ENCODE measurements at regions not wholly inside any gene's neighbourhood (a gene's known extent, or its start where the extent isn't known, plus 50 kb on each side); places are given as distances from the start of the nearest gene placed in this dataset.

- no peak overlapping the region for H3K27ac ChIP-seq
- TF ChIP-seq ZFX (IDR thresholded peaks at IDR 0.05; ENCODE audit: borderline replicate concordance): no peak
- TF ChIP-seq CTCF (IDR thresholded peaks at IDR 0.05): no peak
Measured at GRCh38 chr22:47277531-47277930, 515.1 kb downstream of the TBC1D22A start.

- TF ChIP-seq ZFX (IDR thresholded peaks at IDR 0.05; ENCODE audit: borderline replicate concordance): no peak
- no peak for TF ChIP-seq CTCF (IDR thresholded peaks at IDR 0.05)
Measured at GRCh38 chr22:47276991-47277390, 514.5 kb downstream of the TBC1D22A start.

GRCh38 chr22:47276450-47276820 lies 514.0 kb downstream of the TBC1D22A start:
- H3K27ac ChIP-seq: no peak overlapping the region
- TF ChIP-seq CTCF (IDR thresholded peaks at IDR 0.05): no peak
- TF ChIP-seq ZFX (IDR thresholded peaks at IDR 0.05; ENCODE audit: borderline replicate concordance): no peak

More at GRCh38 chr22:47276991-47277390, 514.5 kb downstream of the TBC1D22A start:
- H3K27ac ChIP-seq: no peak overlapping the region

- no peak overlapping the region for H3K27ac ChIP-seq
- TF ChIP-seq CTCF (IDR thresholded peaks at IDR 0.05) (no peak), ZFX (IDR thresholded peaks at IDR 0.05; ENCODE audit: borderline replicate concordance) (no peak)
Measured at GRCh38 chr22:47275605-47276449, 513.4 kb downstream of the TBC1D22A start.

- TF ChIP-seq CTCF (IDR thresholded peaks at IDR 0.05) (no peak), ZFX (IDR thresholded peaks at IDR 0.05; ENCODE audit: borderline replicate concordance) (no peak)
- H3K27ac ChIP-seq: no peak overlapping the region
Measured at GRCh38 chr22:47274196-47274595, 511.7 kb downstream of the TBC1D22A start.

- H3K27ac ChIP-seq: no peak overlapping the region
- no peak for TF ChIP-seq CTCF (IDR thresholded peaks at IDR 0.05)
- no peak for TF ChIP-seq ZFX (IDR thresholded peaks at IDR 0.05; ENCODE audit: borderline replicate concordance)
Measured at GRCh38 chr22:47270463-47271135, 508.1 kb downstream of the TBC1D22A start.

GRCh38 chr22:47269516-47270088 lies 507.2 kb downstream of the TBC1D22A start:
- H3K27ac ChIP-seq: no peak overlapping the region
- TF ChIP-seq ZFX (IDR thresholded peaks at IDR 0.05; ENCODE audit: borderline replicate concordance) (no peak), CTCF (IDR thresholded peaks at IDR 0.05) (no peak)
